ENCODE measurements at regions not wholly inside any gene's neighbourhood (a gene's known extent, or its start where the extent isn't known, plus 50 kb on each side); places are given as distances from the start of the nearest gene placed in this dataset.

GRCh38 chr5:104598285-104598684 is 1035.7 kb upstream of the NUDT12 start:
- peak; percentile 60 for DNase-seq

- no peak for DNase-seq
Observed at GRCh38 chr5:104594850-104595249, 1032.3 kb upstream of the NUDT12 start.

- DNase-seq: no peak
Observed at GRCh38 chr5:104576677-104577076, 1014.1 kb upstream of the NUDT12 start.

- DNase-seq: no peak
Observed at GRCh38 chr5:104573949-104574709, 1011.5 kb upstream of the NUDT12 start.

GRCh38 chr5:104569621-104570020 is 1007.0 kb upstream of the NUDT12 start:
- no peak for DNase-seq

- no peak for DNase-seq
Observed at GRCh38 chr5:104564530-104564929, 1001.9 kb upstream of the NUDT12 start.

- DNase-seq: no peak
Observed at GRCh38 chr5:104556957-104557356, 994.4 kb upstream of the NUDT12 start.

GRCh38 chr5:104551628-104552027 is 989.0 kb upstream of the NUDT12 start:
- DNase-seq: no peak

- peak; percentile 70 for DNase-seq
Observed at GRCh38 chr5:104546871-104547270, 984.3 kb upstream of the NUDT12 start.

GRCh38 chr5:104541141-104541785 is 978.7 kb upstream of the NUDT12 start:
- no peak for DNase-seq

- DNase-seq: no peak
Observed at GRCh38 chr5:104540448-104540847, 977.9 kb upstream of the NUDT12 start.

- DNase-seq: no peak
Observed at GRCh38 chr5:104539618-104540350, 977.2 kb upstream of the NUDT12 start.

- no peak for DNase-seq
Observed at GRCh38 chr5:104538734-104539133, 976.1 kb upstream of the NUDT12 start.

- no peak for DNase-seq
Observed at GRCh38 chr5:104533498-104533897, 970.9 kb upstream of the NUDT12 start.

- no peak for DNase-seq
Observed at GRCh38 chr5:104526866-104527265, 964.3 kb upstream of the NUDT12 start.

- DNase-seq: no peak
Observed at GRCh38 chr5:104513640-104514072, 951.1 kb upstream of the NUDT12 start.

- peak; percentile 43 for DNase-seq
Observed at GRCh38 chr5:104513121-104513602, 950.6 kb upstream of the NUDT12 start.

- no peak for DNase-seq
Observed at GRCh38 chr5:104512063-104512825, 949.7 kb upstream of the NUDT12 start.

GRCh38 chr5:104498281-104498680 is 935.7 kb upstream of the NUDT12 start:
- DNase-seq: no peak

GRCh38 chr5:104494083-104494482 is 931.5 kb upstream of the NUDT12 start:
- no peak for DNase-seq

- no peak for DNase-seq
Observed at GRCh38 chr5:104472811-104473210, 910.2 kb upstream of the NUDT12 start.

- no peak for DNase-seq
Observed at GRCh38 chr5:104456122-104456521, 893.5 kb upstream of the NUDT12 start.

- no peak for DNase-seq
Observed at GRCh38 chr5:104452550-104452949, 890.0 kb upstream of the NUDT12 start.

All from islet precursor cell (in vitro differentiated cells).